Body of pancreas (tissue), 4 donors: ENCODE measurements at regions not wholly inside any gene's neighbourhood (a gene's known extent, or its start where the extent isn't known, plus 50 kb on each side); places are given as distances from the start of the nearest gene placed in this dataset.
"Not testable (repeated sequence)": the region's sequence is repeated elsewhere in the genome, so short reads cannot be mapped to it uniquely, and the experiment has no call there.

ENCODE experiments used
- ATAC-seq: fragments of 150-250 bp; one replicate; pipeline ENCODE4 v1.9.1; 2016
- DNase-seq, 4 donors: peaks; one replicate each; pipeline ENCODE4 v3.0.0-alpha.2; 2019
- H3K27ac ChIP-seq, 4 donors: fragments of 200-600 bp; sonication (generic); 1 replicate in 3 of 4; 2 replicates in 1 of 4; pipeline versions ENCODE4 v1.5.1 to v1.6.1; 2016 to 2019; ENCODE audit warnings: mild to moderate bottlenecking in 1 of 4, mixed read lengths in 1 of 4, moderate library complexity in 1 of 4
- H3K27me3 ChIP-seq, 2 donors: fragments of 200-600 bp; sonication (generic); one replicate each; pipeline ENCODE4 v1.6.0; 2016; ENCODE audit warnings: mild to moderate bottlenecking in 1 of 2
- H3K36me3 ChIP-seq, 2 donors: fragments of 200-600 bp; sonication (generic); replicated peaks in 1 of 2; 2 replicates each; pipeline ENCODE4 v1.5.1; 2016; ENCODE audit warnings: low read depth in 2 of 2; ENCODE audit not compliant: insufficient read depth in 1 of 2
- H3K4me1 ChIP-seq: fragments of 200-600 bp; sonication (generic); one replicate; pipeline ENCODE4 v1.6.0; 2016
- H3K4me3 ChIP-seq, 2 donors: fragments of 200-600 bp; sonication (generic); 1 replicate in 1 of 2; 2 replicates in 1 of 2; pipeline ENCODE4 v1.5.1; 2016 to 2019
- H3K9me3 ChIP-seq, 3 donors: fragments of 200-600 bp; sonication (generic); 1 replicate in 2 of 3; 2 replicates in 1 of 3; pipeline ENCODE4 v1.5.1; 2016
- CTCF ChIP-seq, 7 experiments: fragments of 450-650 bp in 4 of 7; fragments of 200-600 bp in 3 of 7; sonication (generic) in 3 of 7; IDR thresholded peaks; one replicate each; pipeline ENCODE4 v1.5.1; 2016 to 2019; ENCODE audit warnings: antibody characterized with exemption in 7 of 7
- POLR2A ChIP-seq, 3 donors: fragments of 450-650 bp; IDR thresholded peaks; one replicate each; pipeline ENCODE4 v1.6.1; 2016; ENCODE audit warnings: antibody characterized with exemption in 3 of 3, mild to moderate bottlenecking in 2 of 3
- WGBS, 2 donors: methylation state at CpG; one replicate each; pipeline ENCODE4 v1.1.5; 2017; 5-methylcytosine and 5-hydroxymethylcytosine counted together
- intact Hi-C: fragments of 100-400 bp; cut with DNase I; formaldehyde crosslinking; loops from one replicate; pipeline ENCODE4 v1.15.1; 2023

DNA sequence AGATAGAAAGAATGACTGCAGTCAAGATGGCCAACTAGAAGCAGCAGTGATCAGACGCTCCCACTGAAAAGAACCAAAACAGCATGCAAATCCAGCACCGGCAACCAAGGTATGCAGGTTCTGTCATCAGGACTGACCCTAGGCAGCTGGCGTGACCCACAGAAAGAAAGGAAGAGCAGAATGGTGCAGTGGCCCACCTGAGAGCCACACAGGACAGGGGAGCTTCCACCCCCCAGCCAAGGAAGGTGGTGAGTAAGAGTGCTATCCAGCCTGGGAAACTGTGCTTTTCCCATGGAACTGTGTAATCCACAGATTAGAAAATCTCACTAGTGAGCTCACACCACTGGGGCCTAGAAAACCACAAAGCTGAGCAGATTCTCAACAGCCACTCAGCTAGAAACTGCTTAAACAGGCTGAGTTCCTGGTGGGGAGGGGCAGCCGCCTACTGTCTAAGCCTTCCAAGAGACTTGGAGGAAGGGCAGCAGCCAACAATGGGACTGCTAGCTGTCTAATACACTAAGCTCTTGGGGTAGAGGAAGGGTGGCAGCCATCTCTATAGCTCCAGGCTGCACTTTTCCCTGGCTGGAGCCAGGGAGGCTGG, 127.9 kb downstream of the EVA1A start:
- Histone ChIP-seq H3K27me3 (no peaks in the 10 kb centered on the region), H3K4me1 (peaks cover 12% of the 10 kb centered on the region), H3K36me3 (no peaks in the 10 kb centered on the region), H3K9me3 (no peaks in the 10 kb centered on the region), H3K4me3 (no peak overlapping the region), H3K27ac (no peak overlapping the region)
- 91 to 100% methylated on average over 3 to 4 of the region's 4 CpGs for WGBS, 2 donors
- ATAC-seq (no peak), DNase-seq (no peak)
- intact Hi-C loops = no loop called here
- TF ChIP-seq CTCF (IDR thresholded peaks at IDR 0.05) (no peak), POLR2A (IDR thresholded peaks at IDR 0.05) (no peak)

- no peaks in the 10 kb centered on the region for H3K36me3 ChIP-seq
- intact Hi-C loops = no loop called here
- WGBS, 2 donors = 28 to 77% methylated on average over 1 of the region's 1 CpG
- no peak for ATAC-seq
- TF ChIP-seq POLR2A (IDR thresholded peaks at IDR 0.05) = no peak
- no peaks in the 10 kb centered on the region for H3K9me3 ChIP-seq
- H3K4me3 ChIP-seq = no peak overlapping the region
- no peaks in the 10 kb centered on the region for H3K27me3 ChIP-seq
- H3K27ac ChIP-seq = no peak overlapping the region
- no peak for DNase-seq
- H3K4me1 ChIP-seq = peaks cover 12% of the 10 kb centered on the region
Observed at GRCh38 chr2:75431763-75432162, 129.0 kb downstream of the EVA1A start.

DNA sequence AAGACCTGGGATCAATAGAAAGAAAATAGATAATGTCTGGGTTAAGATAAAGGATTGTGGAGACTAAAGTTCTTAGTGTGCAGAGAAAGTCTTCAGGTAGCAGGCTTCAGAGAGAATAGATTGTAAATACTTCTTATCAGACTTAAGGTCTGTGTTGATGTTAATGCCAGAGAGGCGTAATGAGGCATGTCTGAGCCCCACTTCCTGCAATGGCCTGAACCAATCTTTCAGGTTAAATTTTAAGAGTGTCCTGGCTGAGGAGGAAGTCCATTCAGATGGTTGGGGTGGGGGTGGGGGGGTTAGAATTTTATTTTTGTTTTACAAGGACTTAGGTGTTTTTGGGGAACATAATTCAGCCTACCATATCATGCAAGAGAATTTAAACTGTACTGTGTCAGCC, 129.5 kb downstream of the EVA1A start:
- Histone ChIP-seq H3K27ac (no peak overlapping the region), H3K4me3 (no peak overlapping the region), H3K36me3 (no peaks in the 10 kb centered on the region), H3K9me3 (no peaks in the 10 kb centered on the region), H3K27me3 (no peaks in the 10 kb centered on the region), H3K4me1 (peaks cover 12% of the 10 kb centered on the region)
- ATAC-seq = no peak
- no peak for DNase-seq
- intact Hi-C loops = no loop called here
- no peak for TF ChIP-seq CTCF (IDR thresholded peaks at IDR 0.05)
- no peak for TF ChIP-seq POLR2A (IDR thresholded peaks at IDR 0.05)
- 53 to 73% methylated on average over 1 of the region's 1 CpG for WGBS, 2 donors

DNA sequence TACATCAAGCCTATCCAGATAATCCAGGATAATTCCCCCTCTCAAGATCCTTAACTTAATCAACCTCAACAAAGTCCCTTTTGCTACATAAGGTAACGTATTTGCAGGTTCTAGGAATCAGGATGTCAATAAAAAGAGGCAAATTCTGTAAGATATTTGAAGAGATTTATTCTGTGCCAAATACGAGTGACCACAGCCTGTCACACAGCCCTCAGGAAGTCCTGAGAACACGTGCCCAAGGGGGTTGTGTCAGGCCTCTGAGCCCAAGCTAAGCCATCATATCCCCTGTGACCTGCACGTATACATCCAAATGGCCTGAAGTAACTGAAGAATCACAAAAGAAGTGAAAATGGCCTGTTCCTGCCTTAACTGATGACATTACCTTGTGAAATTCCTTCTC, 130.3 kb downstream of the EVA1A start:
- 75 to 86% methylated on average over 4 of the region's 4 CpGs for WGBS, 2 donors
- H3K27ac ChIP-seq, H3K4me3 ChIP-seq, H3K27me3 ChIP-seq, H3K36me3 ChIP-seq, ATAC-seq, H3K9me3 ChIP-seq, DNase-seq, intact Hi-C loops: not testable (repeated sequence)
- peaks cover 12% of the 10 kb centered on the region for H3K4me1 ChIP-seq

DNA sequence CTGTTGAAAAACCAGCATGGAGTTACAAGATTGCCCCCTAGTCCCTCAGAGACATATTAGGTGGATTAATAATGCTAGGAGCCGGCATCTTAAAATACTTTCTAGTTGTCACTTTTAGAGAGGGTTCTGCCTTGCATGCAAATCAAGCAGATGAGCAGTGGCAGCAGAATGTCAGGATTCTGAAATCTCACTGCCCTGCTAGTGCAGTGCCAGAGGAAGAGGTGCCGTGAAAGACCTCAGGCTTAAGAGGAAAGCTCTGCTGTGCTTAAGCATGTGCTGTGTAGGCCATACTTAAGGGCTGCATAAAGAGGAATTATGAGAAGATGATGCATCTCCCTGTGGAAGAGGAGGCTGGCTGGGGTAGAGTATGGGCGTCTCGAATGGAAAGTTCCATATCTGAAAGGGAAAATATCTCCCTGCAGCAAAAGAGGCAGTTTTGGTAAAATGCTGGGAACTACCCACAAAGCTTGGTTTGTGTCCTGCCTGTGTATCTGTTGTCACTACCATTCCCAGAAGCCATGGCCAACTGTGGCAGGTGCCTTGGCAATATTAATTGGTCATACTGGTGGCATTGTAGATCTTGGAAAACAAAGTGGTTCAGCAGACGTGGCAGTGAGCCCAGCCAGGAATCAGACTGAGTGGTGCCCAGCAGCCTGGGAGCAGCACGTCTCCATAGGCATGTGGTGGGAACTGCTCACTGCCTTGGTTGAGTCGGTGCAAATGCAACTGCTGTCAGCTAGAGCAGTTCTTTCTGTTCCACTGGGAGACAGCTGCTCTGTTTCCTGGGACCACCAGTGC, 131.9 kb downstream of the EVA1A start:
- 41 to 43% methylated on average over 7 of the region's 7 CpGs for WGBS, 2 donors
- DNase-seq = peak; percentile 51 to 82 (median 65)
- Histone ChIP-seq H3K27ac (no peak overlapping the region), H3K27me3 (no peaks in the 10 kb centered on the region), H3K4me3 (no peak overlapping the region), H3K36me3 (no peaks in the 10 kb centered on the region), H3K9me3 (no peaks in the 10 kb centered on the region), H3K4me1 (peaks cover 12% of the 10 kb centered on the region)
- TF ChIP-seq POLR2A (IDR thresholded peaks at IDR 0.05) (no peak), CTCF (IDR thresholded peaks at IDR 0.05) (no peak)
- intact Hi-C loops = no loop called here
- peak; percentile 69 for ATAC-seq
